ENCODE measurements at regions not wholly inside any gene's neighbourhood (a gene's known extent, or its start where the extent isn't known, plus 50 kb on each side); places are given as distances from the start of the nearest gene placed in this dataset.

DNA sequence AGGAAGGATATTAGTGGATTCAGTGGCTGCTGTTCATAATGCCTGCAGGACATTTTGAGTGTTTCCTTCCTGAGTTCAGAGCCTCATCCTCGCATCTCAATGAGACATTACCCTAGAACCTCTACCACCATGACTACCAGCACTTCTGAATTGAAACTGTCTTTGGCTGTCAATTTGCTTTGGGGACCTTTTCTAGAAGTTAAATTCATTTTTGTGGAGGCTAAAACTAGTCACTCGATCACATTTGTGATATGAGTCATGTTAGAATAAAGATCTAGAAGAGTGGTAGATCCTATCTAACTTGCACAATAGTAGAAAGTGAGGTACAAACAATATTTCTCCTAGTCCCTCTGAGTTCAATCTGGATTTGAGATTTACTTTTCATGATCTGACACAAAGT lies 124.9 kb downstream of the KCNRG start:
- Histone ChIP-seq H4K20me1 (ENCODE audit: insufficient read depth, low read length) (no peaks in the 10 kb centered on the region), H2AFZ (ENCODE audit: low read depth, low read length) (no peak overlapping the region), H3K36me3 (ENCODE audit: insufficient read depth, low read length) (no peaks in the 10 kb centered on the region), H3K4me2 (ENCODE audit: low read length) (no peak overlapping the region), H3K4me1 (ENCODE audit: insufficient read depth, low read length) (no peaks in the 10 kb centered on the region), H3K4me3 (ENCODE audit: insufficient read depth, low read depth, low read length) (no peak overlapping the region), H3K27me3 (ENCODE audit: insufficient read depth, low read length) (no peaks in the 10 kb centered on the region), H3K9me3 (ENCODE audit: insufficient read depth, low read depth, low read length) (no peaks in the 10 kb centered on the region), H3K27ac (ENCODE audit: low read depth, low read length) (no peak overlapping the region), H3K79me2 (ENCODE audit: insufficient read depth, low read length) (no peaks in the 10 kb centered on the region), H3K9ac (ENCODE audit: low read length) (no peak overlapping the region)
- peaks cover 12% of the 10 kb centered on the region for H3K9me3 Mint-ChIP-seq (ENCODE audit: unreplicated experiment)
- H3K36me3 Mint-ChIP-seq (ENCODE audit: low read depth, unreplicated experiment), result no peaks in the 10 kb centered on the region
- H3K4me1 Mint-ChIP-seq (ENCODE audit: low read depth, unreplicated experiment), result peaks cover 12% of the 10 kb centered on the region
- no peak for FAIRE-seq
- H3K27me3 Mint-ChIP-seq (ENCODE audit: low read depth, unreplicated experiment), result peaks cover 8% of the 10 kb centered on the region
- TF ChIP-seq, protein P1, sequence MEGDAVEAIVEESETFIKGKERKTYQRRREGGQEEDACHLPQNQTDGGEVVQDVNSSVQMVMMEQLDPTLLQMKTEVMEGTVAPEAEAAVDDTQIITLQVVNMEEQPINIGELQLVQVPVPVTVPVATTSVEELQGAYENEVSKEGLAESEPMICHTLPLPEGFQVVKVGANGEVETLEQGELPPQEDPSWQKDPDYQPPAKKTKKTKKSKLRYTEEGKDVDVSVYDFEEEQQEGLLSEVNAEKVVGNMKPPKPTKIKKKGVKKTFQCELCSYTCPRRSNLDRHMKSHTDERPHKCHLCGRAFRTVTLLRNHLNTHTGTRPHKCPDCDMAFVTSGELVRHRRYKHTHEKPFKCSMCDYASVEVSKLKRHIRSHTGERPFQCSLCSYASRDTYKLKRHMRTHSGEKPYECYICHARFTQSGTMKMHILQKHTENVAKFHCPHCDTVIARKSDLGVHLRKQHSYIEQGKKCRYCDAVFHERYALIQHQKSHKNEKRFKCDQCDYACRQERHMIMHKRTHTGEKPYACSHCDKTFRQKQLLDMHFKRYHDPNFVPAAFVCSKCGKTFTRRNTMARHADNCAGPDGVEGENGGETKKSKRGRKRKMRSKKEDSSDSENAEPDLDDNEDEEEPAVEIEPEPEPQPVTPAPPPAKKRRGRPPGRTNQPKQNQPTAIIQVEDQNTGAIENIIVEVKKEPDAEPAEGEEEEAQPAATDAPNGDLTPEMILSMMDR (IDR thresholded peaks at IDR 0.05; ENCODE audit: insufficient read depth, low read depth, low read length), result no peak
- TF ChIP-seq EZH2 (IDR thresholded peaks at IDR 0.05; ENCODE audit: insufficient read depth, low read length), result no peak
- no peak for DNase-seq (ENCODE audit: low read depth)
- H3K27ac Mint-ChIP-seq (ENCODE audit: unreplicated experiment), result no peak overlapping the region
- H3K4me3 Mint-ChIP-seq (ENCODE audit: unreplicated experiment), result no peak overlapping the region

GRCh38 chr13:50140581-50141374 lies 125.5 kb downstream of the KCNRG start:
- H3K79me2 ChIP-seq (ENCODE audit: insufficient read depth, low read length), result no peaks in the 10 kb centered on the region
- H3K9ac ChIP-seq (ENCODE audit: low read length), result no peak overlapping the region
- DNase-seq (ENCODE audit: low read depth), result no peak
- peak overlapping the region; percentile 21 for H2AFZ ChIP-seq (ENCODE audit: low read depth, low read length)
- no peak overlapping the region for H3K4me3 ChIP-seq (ENCODE audit: insufficient read depth, low read depth, low read length)
- no peak for TF ChIP-seq EZH2 (IDR thresholded peaks at IDR 0.05; ENCODE audit: insufficient read depth, low read length)
- TF ChIP-seq, protein P1 (IDR thresholded peaks at IDR 0.05; ENCODE audit: insufficient read depth, low read depth, low read length), result no peak
- no peaks in the 10 kb centered on the region for H3K9me3 ChIP-seq (ENCODE audit: insufficient read depth, low read depth, low read length)
- H3K36me3 ChIP-seq (ENCODE audit: insufficient read depth, low read length), result no peaks in the 10 kb centered on the region
- H3K4me1 ChIP-seq (ENCODE audit: insufficient read depth, low read length), result no peaks in the 10 kb centered on the region
- no peak for FAIRE-seq
- no peak overlapping the region for H3K27ac ChIP-seq (ENCODE audit: low read depth, low read length)
- no peaks in the 10 kb centered on the region for H3K36me3 Mint-ChIP-seq (ENCODE audit: low read depth, unreplicated experiment)
- peaks cover 6% of the 10 kb centered on the region for H3K27me3 Mint-ChIP-seq (ENCODE audit: low read depth, unreplicated experiment)
- no peak overlapping the region for H3K4me3 Mint-ChIP-seq (ENCODE audit: unreplicated experiment)
- no peaks in the 10 kb centered on the region for H4K20me1 ChIP-seq (ENCODE audit: insufficient read depth, low read length)
- no peaks in the 10 kb centered on the region for H3K27me3 ChIP-seq (ENCODE audit: insufficient read depth, low read length)
- peaks cover 14% of the 10 kb centered on the region for H3K4me1 Mint-ChIP-seq (ENCODE audit: low read depth, unreplicated experiment)
- H3K27ac Mint-ChIP-seq (ENCODE audit: unreplicated experiment), result peak overlapping the region; percentile 66
- peaks cover 5% of the 10 kb centered on the region for H3K9me3 Mint-ChIP-seq (ENCODE audit: unreplicated experiment)
- peak overlapping the region; percentile 13 for H3K4me2 ChIP-seq (ENCODE audit: low read length)

- Histone ChIP-seq H3K27me3 (ENCODE audit: insufficient read depth, low read length) (no peaks in the 10 kb centered on the region), H3K36me3 (ENCODE audit: insufficient read depth, low read length) (no peaks in the 10 kb centered on the region), H3K4me1 (ENCODE audit: insufficient read depth, low read length) (no peaks in the 10 kb centered on the region), H4K20me1 (ENCODE audit: insufficient read depth, low read length) (no peaks in the 10 kb centered on the region), H2AFZ (ENCODE audit: low read depth, low read length) (peak overlapping the region; percentile 21), H3K4me2 (ENCODE audit: low read length) (peak overlapping the region; percentile 13), H3K9ac (ENCODE audit: low read length) (no peak overlapping the region), H3K9me3 (ENCODE audit: insufficient read depth, low read depth, low read length) (no peaks in the 10 kb centered on the region), H3K27ac (ENCODE audit: low read depth, low read length) (no peak overlapping the region), H3K79me2 (ENCODE audit: insufficient read depth, low read length) (no peaks in the 10 kb centered on the region), H3K4me3 (ENCODE audit: insufficient read depth, low read depth, low read length) (no peak overlapping the region)
- no peak for DNase-seq (ENCODE audit: low read depth)
- TF ChIP-seq EZH2 (IDR thresholded peaks at IDR 0.05; ENCODE audit: insufficient read depth, low read length), result no peak
- TF ChIP-seq, protein P1 (IDR thresholded peaks at IDR 0.05; ENCODE audit: insufficient read depth, low read depth, low read length), result no peak
- no peak overlapping the region for H3K4me3 Mint-ChIP-seq (ENCODE audit: unreplicated experiment)
- no peak overlapping the region for H3K27ac Mint-ChIP-seq (ENCODE audit: unreplicated experiment)
- peaks cover 14% of the 10 kb centered on the region for H3K4me1 Mint-ChIP-seq (ENCODE audit: low read depth, unreplicated experiment)
- peaks cover 6% of the 10 kb centered on the region for H3K27me3 Mint-ChIP-seq (ENCODE audit: low read depth, unreplicated experiment)
- H3K36me3 Mint-ChIP-seq (ENCODE audit: low read depth, unreplicated experiment), result no peaks in the 10 kb centered on the region
- FAIRE-seq, result no peak
- H3K9me3 Mint-ChIP-seq (ENCODE audit: unreplicated experiment), result peaks cover 3% of the 10 kb centered on the region
Observed at GRCh38 chr13:50141375-50141975, 126.2 kb downstream of the KCNRG start.

Measured in astrocyte (in vitro differentiated cells and primary cell).